GM10248 (cell line): ENCODE measurements at regions not wholly inside any gene's neighbourhood (a gene's known extent, or its start where the extent isn't known, plus 50 kb on each side); places are given as distances from the start of the nearest gene placed in this dataset.

Experiments used
- CTCF ChIA-PET: fragments of 300-600 bp; sonication (Branson Sonifier 250); formaldehyde crosslinking; extraction: SDS; loops from one replicate; lab custom pipeline; 2021; ENCODE audit warnings: antibody characterized with exemption; lab: Yijun Ruan, JAX
- POLR2A ChIA-PET: fragments of 350-650 bp; sonication (Branson Sonifier 250); formaldehyde crosslinking; extraction: SDS; loops from one replicate; lab custom pipeline; 2020; ENCODE audit warnings: antibody characterized with exemption; lab: Yijun Ruan, JAX
- DNase-seq: peaks from one replicate; pipeline ENCODE4 v3.0.0; 2012; ENCODE audit errors: extremely low spot score
- TF ChIP-seq, protein P1 (sequence below): IDR thresholded peaks from 2 replicates; pipeline ENCODE4 v1.5.1; 2012; ENCODE audit warnings: mild to moderate bottlenecking, low read depth; ENCODE audit errors: extremely low read depth, missing control alignments, control extremely low read depth

DNA sequence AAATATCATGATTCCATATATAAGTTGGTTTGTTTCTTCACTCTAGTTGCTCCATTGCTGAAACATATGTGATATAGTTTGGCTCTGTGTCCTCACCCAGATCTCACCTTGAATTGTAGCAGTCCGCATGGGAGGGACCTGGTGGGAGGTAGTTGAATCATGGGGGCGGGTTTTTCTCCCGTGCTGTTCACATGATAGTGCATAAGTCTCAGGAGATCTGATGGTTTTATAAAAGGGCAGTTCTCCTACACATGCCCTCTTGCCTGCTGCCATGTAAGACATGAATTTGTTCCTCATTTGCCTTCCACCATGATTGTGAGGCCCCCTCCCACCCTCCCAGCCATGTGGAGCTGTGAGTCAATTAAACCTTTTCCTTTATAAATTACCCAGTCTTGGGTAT is 915.5 kb downstream of the KCNJ2 start:
- TF ChIP-seq, protein P1, sequence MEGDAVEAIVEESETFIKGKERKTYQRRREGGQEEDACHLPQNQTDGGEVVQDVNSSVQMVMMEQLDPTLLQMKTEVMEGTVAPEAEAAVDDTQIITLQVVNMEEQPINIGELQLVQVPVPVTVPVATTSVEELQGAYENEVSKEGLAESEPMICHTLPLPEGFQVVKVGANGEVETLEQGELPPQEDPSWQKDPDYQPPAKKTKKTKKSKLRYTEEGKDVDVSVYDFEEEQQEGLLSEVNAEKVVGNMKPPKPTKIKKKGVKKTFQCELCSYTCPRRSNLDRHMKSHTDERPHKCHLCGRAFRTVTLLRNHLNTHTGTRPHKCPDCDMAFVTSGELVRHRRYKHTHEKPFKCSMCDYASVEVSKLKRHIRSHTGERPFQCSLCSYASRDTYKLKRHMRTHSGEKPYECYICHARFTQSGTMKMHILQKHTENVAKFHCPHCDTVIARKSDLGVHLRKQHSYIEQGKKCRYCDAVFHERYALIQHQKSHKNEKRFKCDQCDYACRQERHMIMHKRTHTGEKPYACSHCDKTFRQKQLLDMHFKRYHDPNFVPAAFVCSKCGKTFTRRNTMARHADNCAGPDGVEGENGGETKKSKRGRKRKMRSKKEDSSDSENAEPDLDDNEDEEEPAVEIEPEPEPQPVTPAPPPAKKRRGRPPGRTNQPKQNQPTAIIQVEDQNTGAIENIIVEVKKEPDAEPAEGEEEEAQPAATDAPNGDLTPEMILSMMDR: no peak

GRCh38 chr17:71085238-71086033 is 916.1 kb downstream of the KCNJ2 start:
- TF ChIP-seq, protein P1: peak; percentile 23
- CTCF ChIA-PET: interaction anchor here (1.6 to 2.5 kb wide), 3 partner anchors 12 to 318 kb away, joined by 5 to 9 read pairs (median 8); no protein-coding TSS in a partner anchor
- POLR2A ChIA-PET: no interaction called here
- no peak for DNase-seq

More for the DNA sequence above, 915.5 kb downstream of the KCNJ2 start:
- POLR2A ChIA-PET: no interaction called here
- no peak for DNase-seq
- CTCF ChIA-PET: interaction anchor here (1.6 to 2.5 kb wide), 3 partner anchors 11 to 318 kb away, joined by 5 to 9 read pairs (median 8); no protein-coding TSS in a partner anchor

- no peak for DNase-seq
- POLR2A ChIA-PET: no interaction called here
- CTCF ChIA-PET: no interaction called here
- TF ChIP-seq, protein P1: no peak
Measured at GRCh38 chr17:71089431-71089830, 920.1 kb downstream of the KCNJ2 start.

DNA sequence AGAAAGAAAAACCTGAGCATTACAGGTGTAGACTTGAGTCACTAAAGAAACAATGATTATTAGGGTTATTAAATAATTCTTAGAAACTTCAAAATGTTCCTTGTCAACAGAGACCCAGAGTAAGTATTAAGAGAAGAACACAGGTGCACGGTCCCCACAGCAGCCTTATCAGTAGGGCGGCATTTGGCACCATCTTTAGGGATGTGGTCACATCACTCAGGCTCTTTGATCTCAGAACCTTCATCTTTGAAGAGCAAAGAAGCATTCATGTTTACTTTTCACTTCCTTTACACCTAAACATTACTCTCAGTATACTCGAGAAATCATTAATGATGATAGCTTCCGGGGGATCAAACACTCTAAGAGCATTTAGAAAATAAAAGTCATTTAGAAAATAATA is 928.7 kb downstream of the KCNJ2 start:
- CTCF ChIA-PET: no interaction called here
- POLR2A ChIA-PET: no interaction called here
- TF ChIP-seq, protein P1: no peak
- DNase-seq: no peak

- no peak for DNase-seq
- POLR2A ChIA-PET: no interaction called here
- TF ChIP-seq, protein P1: no peak
- CTCF ChIA-PET: no interaction called here
Measured at GRCh38 chr17:71099003-71099714, 929.8 kb downstream of the KCNJ2 start.

DNA sequence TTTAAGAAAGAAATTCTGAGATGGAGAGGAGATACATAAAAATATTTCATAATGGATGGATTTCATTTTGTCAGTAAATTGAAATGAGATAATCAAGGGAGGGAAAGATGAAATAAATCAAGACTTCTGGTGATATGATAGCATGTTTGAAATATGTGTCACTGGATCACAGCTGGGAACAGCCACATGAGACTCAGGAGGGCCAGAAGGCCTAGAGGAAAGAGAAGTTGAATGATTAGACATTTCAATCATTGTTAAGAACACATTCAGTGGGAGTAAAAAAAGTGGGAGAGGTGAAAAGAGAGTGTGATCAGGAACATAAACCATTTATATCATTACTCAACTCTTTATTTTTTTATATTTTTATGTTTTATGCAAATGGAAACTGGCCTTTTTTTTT is 933.4 kb downstream of the KCNJ2 start:
- DNase-seq: no peak
- CTCF ChIA-PET: no interaction called here
- TF ChIP-seq, protein P1: no peak
- POLR2A ChIA-PET: no interaction called here
